Neural progenitor cell (in vitro differentiated cells): ENCODE measurements at regions not wholly inside any gene's neighbourhood (a gene's known extent, or its start where the extent isn't known, plus 50 kb on each side); places are given as distances from the start of the nearest gene placed in this dataset.
"Not testable (repeated sequence)": the region's sequence is repeated elsewhere in the genome, so short reads cannot be mapped to it uniquely, and the experiment has no call there.

ENCODE experiments used
- DNase-seq: peaks from one replicate; pipeline ENCODE4 v3.0.0-alpha.2; 2016; ENCODE audit warnings: low spot score
- H2AFZ ChIP-seq: fragments of 200-600 bp; sonication (generic); replicated peaks from 2 replicates; pipeline ENCODE4 v1.6.1; 2016; ENCODE audit warnings: antibody characterized with exemption
- H3F3A ChIP-seq: fragments of 200-600 bp; sonication (generic); 2 replicates; pipeline ENCODE4 v1.6.1; 2016; ENCODE audit warnings: antibody characterized with exemption, low read depth
- H3K27ac ChIP-seq: fragments of 200-600 bp; sonication (generic); 2 replicates; pipeline ENCODE4 v1.5.1; 2016; ENCODE audit warnings: mild to moderate bottlenecking
- H3K27me3 ChIP-seq: fragments of 200-600 bp; sonication (generic); 2 replicates; pipeline ENCODE4 v1.6.1; 2016; ENCODE audit warnings: mild to moderate bottlenecking, moderate library complexity
- H3K36me3 ChIP-seq: fragments of 200-600 bp; sonication (generic); 2 replicates; pipeline ENCODE4 v1.5.1; 2016
- H3K4me1 ChIP-seq: fragments of 200-600 bp; sonication (generic); 2 replicates; pipeline ENCODE4 v1.6.1; 2016; ENCODE audit warnings: mixed run types
- H3K4me2 ChIP-seq: fragments of 200-600 bp; sonication (generic); 2 replicates; pipeline ENCODE4 v1.6.1; 2016
- H3K4me3 ChIP-seq: fragments of 200-600 bp; sonication (generic); 2 replicates; pipeline ENCODE4 v1.5.1; 2016
- H3K79me2 ChIP-seq: fragments of 200-600 bp; sonication (generic); 2 replicates; pipeline ENCODE4 v1.6.1; 2016; ENCODE audit warnings: low read depth
- H3K9ac ChIP-seq: fragments of 200-600 bp; sonication (generic); 2 replicates; pipeline ENCODE4 v1.6.1; 2016
- H3K9me3 ChIP-seq: fragments of 200-600 bp; sonication (generic); 2 replicates; pipeline ENCODE4 v1.5.1; 2016; ENCODE audit warnings: low read depth
- H4K20me1 ChIP-seq: fragments of 200-600 bp; sonication (generic); 2 replicates; pipeline ENCODE4 v1.6.1; 2016; ENCODE audit warnings: low read depth
- H3K27ac Mint-ChIP-seq: 3 replicates; pipeline ENCODE4 v1.8.0; 2021; ENCODE audit warnings: mixed read lengths
- H3K27me3 Mint-ChIP-seq: 2 replicates; pipeline ENCODE4 v1.8.0; 2022; ENCODE audit warnings: low read depth, mild to moderate bottlenecking, inconsistent platforms, moderate library complexity, mixed read lengths; ENCODE audit not compliant: insufficient read depth
- H3K36me3 Mint-ChIP-seq: 3 replicates; pipeline ENCODE4 v1.8.0; 2021; ENCODE audit warnings: mixed read lengths
- H3K4me1 Mint-ChIP-seq: 3 replicates; pipeline ENCODE4 v1.8.0; 2021; ENCODE audit warnings: mixed read lengths
- H3K4me3 Mint-ChIP-seq: 3 replicates; pipeline ENCODE4 v1.8.0; 2021; ENCODE audit warnings: mild to moderate bottlenecking, moderate library complexity, mixed read lengths
- H3K9me3 Mint-ChIP-seq: 3 replicates; pipeline ENCODE4 v1.8.0; 2020; ENCODE audit warnings: mixed read lengths
- CTCF ChIP-seq: fragments of 200-600 bp; sonication (generic); IDR thresholded peaks from 2 replicates; pipeline ENCODE4 v1.5.1; 2017; ENCODE audit warnings: antibody characterized with exemption, mild to moderate bottlenecking
- EZH2 ChIP-seq: fragments of 200-600 bp; sonication (generic); IDR thresholded peaks from 2 replicates; pipeline ENCODE4 v1.6.1; 2017; ENCODE audit warnings: antibody characterized with exemption, mild to moderate bottlenecking, moderate library complexity
- EZH2phosphoT487 ChIP-seq: fragments of 200-600 bp; sonication (generic); IDR thresholded peaks from 2 replicates; pipeline ENCODE4 v1.6.1; 2017; ENCODE audit warnings: antibody characterized with exemption

- Mint-ChIP-seq H3K36me3 (no peaks in the 10 kb centered on the region), H3K9me3 (peaks cover 9% of the 10 kb centered on the region), H3K4me1 (peaks cover 31% of the 10 kb centered on the region), H3K27me3 (peaks cover 8% of the 10 kb centered on the region), H3K4me3 (no peak overlapping the region), H3K27ac (peak overlapping the region; percentile 34)
- H3K4me3 ChIP-seq = peak overlapping the region; percentile 35
- no peaks in the 10 kb centered on the region for H3K9me3 ChIP-seq
- H3K27me3 ChIP-seq = no peaks in the 10 kb centered on the region
- no peak overlapping the region for H3K27ac ChIP-seq
- no peak overlapping the region for H3K9ac ChIP-seq
- peak overlapping the region; percentile 69 for H3K4me2 ChIP-seq
- no peaks in the 10 kb centered on the region for H3K79me2 ChIP-seq
- DNase-seq = peak; percentile 12
- H3K4me1 ChIP-seq = peaks cover 8% of the 10 kb centered on the region
- TF ChIP-seq CTCF = no peak
- TF ChIP-seq EZH2phosphoT487 = no peak
- no peak for TF ChIP-seq EZH2
- no peaks in the 10 kb centered on the region for H3F3A ChIP-seq
- H4K20me1 ChIP-seq = no peaks in the 10 kb centered on the region
- H2AFZ ChIP-seq = peak overlapping the region; percentile 83
- H3K36me3 ChIP-seq = no peaks in the 10 kb centered on the region
Observed at GRCh38 chr2:204145791-204146190, 209.2 kb downstream of the ICOS start.

- H3K9me3 ChIP-seq, H3K27me3 Mint-ChIP-seq, H3K9me3 Mint-ChIP-seq, H3K36me3 ChIP-seq, H2AFZ ChIP-seq, H3K27ac Mint-ChIP-seq, H3K36me3 Mint-ChIP-seq, H3K27me3 ChIP-seq, DNase-seq, H3K9ac ChIP-seq, H3K27ac ChIP-seq, H3F3A ChIP-seq, H3K4me3 ChIP-seq, H4K20me1 ChIP-seq, H3K79me2 ChIP-seq, H3K4me2 ChIP-seq, H3K4me3 Mint-ChIP-seq: not testable (repeated sequence)
- peaks cover 41% of the 10 kb centered on the region for H3K4me1 Mint-ChIP-seq
- H3K4me1 ChIP-seq = peaks cover 11% of the 10 kb centered on the region
Observed at GRCh38 chr2:204147040-204147439, 210.5 kb downstream of the ICOS start.

DNA sequence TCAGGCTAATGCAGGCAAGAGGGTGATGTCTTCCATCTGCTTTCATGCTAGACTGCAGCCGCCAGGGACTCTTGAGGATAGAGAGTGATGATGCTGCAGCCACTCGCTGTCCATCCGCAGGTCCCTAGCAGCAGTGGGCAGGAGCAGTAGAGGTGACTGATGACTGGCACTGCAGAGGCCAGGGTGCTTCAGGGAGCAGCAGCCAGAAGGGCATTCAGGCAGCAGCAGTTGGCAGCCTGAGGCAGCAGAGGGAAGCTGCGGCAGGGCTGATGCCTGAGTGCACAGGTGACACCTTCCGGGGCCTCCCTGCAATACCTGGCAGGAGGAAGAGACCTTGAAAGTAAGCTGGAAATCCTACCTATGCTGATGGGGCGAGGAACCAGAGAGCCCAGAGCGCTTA is 214.2 kb downstream of the ICOS start:
- H3K79me2 ChIP-seq = no peaks in the 10 kb centered on the region
- no peak overlapping the region for H3K9ac ChIP-seq
- H3K36me3 ChIP-seq = no peaks in the 10 kb centered on the region
- DNase-seq = no peak
- H3F3A ChIP-seq = peaks cover 3% of the 10 kb centered on the region
- H3K4me3 ChIP-seq = no peak overlapping the region
- Mint-ChIP-seq H3K27me3 (peaks cover 4% of the 10 kb centered on the region), H3K4me1 (peaks cover 33% of the 10 kb centered on the region), H3K9me3 (peaks cover 9% of the 10 kb centered on the region), H3K36me3 (no peaks in the 10 kb centered on the region), H3K27ac (no peak overlapping the region), H3K4me3 (no peak overlapping the region)
- H2AFZ ChIP-seq = no peak overlapping the region
- no peaks in the 10 kb centered on the region for H3K9me3 ChIP-seq
- H3K4me2 ChIP-seq = no peak overlapping the region
- no peaks in the 10 kb centered on the region for H4K20me1 ChIP-seq
- TF ChIP-seq EZH2phosphoT487 (no peak), EZH2 (no peak), CTCF (no peak)
- H3K27me3 ChIP-seq = no peaks in the 10 kb centered on the region
- no peak overlapping the region for H3K27ac ChIP-seq
- H3K4me1 ChIP-seq = peaks cover 16% of the 10 kb centered on the region

- Histone ChIP-seq H2AFZ (peak overlapping the region; percentile 19), H3K4me1 (peaks cover 12% of the 10 kb centered on the region), H3K27me3 (no peaks in the 10 kb centered on the region), H3K9ac (no peak overlapping the region), H3K4me2 (peak overlapping the region; percentile 19), H3K27ac (no peak overlapping the region), H4K20me1 (no peaks in the 10 kb centered on the region), H3K9me3 (peaks cover 2% of the 10 kb centered on the region), H3K79me2 (no peaks in the 10 kb centered on the region), H3K4me3 (no peak overlapping the region), H3F3A (peaks cover 3% of the 10 kb centered on the region), H3K36me3 (no peaks in the 10 kb centered on the region)
- peaks cover 11% of the 10 kb centered on the region for H3K9me3 Mint-ChIP-seq
- H3K4me1 Mint-ChIP-seq = peaks cover 27% of the 10 kb centered on the region
- H3K36me3 Mint-ChIP-seq = no peaks in the 10 kb centered on the region
- H3K4me3 Mint-ChIP-seq = no peak overlapping the region
- peaks cover 4% of the 10 kb centered on the region for H3K27me3 Mint-ChIP-seq
- DNase-seq = peak; percentile 39
- TF ChIP-seq EZH2phosphoT487 = no peak
- TF ChIP-seq EZH2 = no peak
- no peak for TF ChIP-seq CTCF
- H3K27ac Mint-ChIP-seq = no peak overlapping the region
Observed at GRCh38 chr2:204152616-204153015, 216.1 kb downstream of the ICOS start.
